ENCODE measurements at regions not wholly inside any gene's neighbourhood (a gene's known extent, or its start where the extent isn't known, plus 50 kb on each side); places are given as distances from the start of the nearest gene placed in this dataset.

- Histone ChIP-seq H2BK15ac (ENCODE audit: low read depth, low read length) (no peak overlapping the region), H3K36me3 (ENCODE audit: control insufficient read depth, insufficient read depth, low read length) (no peaks in the 10 kb centered on the region), H4K5ac (ENCODE audit: low read depth, low read length) (no peak overlapping the region), H2BK120ac (ENCODE audit: low read depth, low read length) (no peak overlapping the region), H2AFZ (replicated peaks; ENCODE audit: low read length, poor library complexity) (no peak overlapping the region), H3K4me1 (ENCODE audit: control insufficient read depth, insufficient read depth, low read length) (no peaks in the 10 kb centered on the region), H2BK5ac (ENCODE audit: low read depth, low read length, poor library complexity, severe bottlenecking) (no peak overlapping the region), H4K8ac (ENCODE audit: low read depth in 2 of 2, low read length in 2 of 2) (no peak overlapping the region), H2AK9ac (replicated peaks; ENCODE audit: low read depth, low read length, poor library complexity) (no peak overlapping the region), H4K20me1 (ENCODE audit: insufficient read depth, low read length) (no peaks in the 10 kb centered on the region), H3K9me3 (ENCODE audit: control insufficient read depth, insufficient read depth, low read length) (peaks cover 28% of the 10 kb centered on the region), H3K4me2 (ENCODE audit: low read depth, low read length) (no peak overlapping the region), H2BK20ac (ENCODE audit: low read depth, low read length) (no peak overlapping the region), H3K4ac (ENCODE audit: low read depth, low read length) (no peak overlapping the region), H3K27me3 (ENCODE audit: control insufficient read depth, insufficient read depth, low read length) (no peaks in the 10 kb centered on the region), H3K79me1 (ENCODE audit: low read depth in 1 of 2, low read length in 2 of 2) (no peaks in the 10 kb centered on the region), H3K18ac (ENCODE audit: low read depth, low read length) (no peak overlapping the region), H3K4me3 (ENCODE audit: insufficient read depth, low read depth, low read length) (no peak overlapping the region), H3K14ac (replicated peaks; ENCODE audit: low read depth, low read length) (no peak overlapping the region), H3K23ac (ENCODE audit: low read depth, low read length) (no peak overlapping the region), H3K56ac (ENCODE audit: extremely low read depth, insufficient read depth, low read length) (no peak overlapping the region), H4K91ac (ENCODE audit: insufficient read depth, low read depth, low read length) (no peak overlapping the region), H2AK5ac (ENCODE audit: low read depth, low read length) (no peak overlapping the region), H3K9me1 (ENCODE audit: insufficient read depth, low read length) (no peaks in the 10 kb centered on the region), H3K27ac (ENCODE audit: insufficient read depth, low read length) (no peak overlapping the region), H3K9ac (ENCODE audit: low read depth, low read length) (no peak overlapping the region)
- DNase-seq, result no peak
- intact Hi-C loops (cut with micrococcal nuclease) (no loop called here), in situ Hi-C loops (cut with MboI; ENCODE audit: low sequenced_read_pairs) (no loop called here), dilution Hi-C loops (cut with HindIII; ENCODE audit: low sequenced_read_pairs, unreplicated experiment) (no loop called here)
- no TSS peak for BruUV-seq (replicated peaks)
- ATAC-seq (ENCODE audit: low read depth), result no peak
- no CpG with 5 or more reads among the region's 3 CpGs for WGBS, 2 experiments (ENCODE audit: extremely low coverage in 2 of 2, insufficient read length in 1 of 2)
- ChIA-PET CTCF (no interaction called here), POLR2A (ENCODE audit: unreplicated experiment) (no interaction called here)
- no peak for TF ChIP-seq RCOR1 (IDR thresholded peaks at IDR 0.05; ENCODE audit: insufficient replicate concordance, low read length)
Observed at GRCh38 chr5:63564789-63565188, 397.5 kb downstream of the HTR1A start.

Data from IMR-90 (cell line).